ENCODE measurements at regions not wholly inside any gene's neighbourhood (a gene's known extent, or its start where the extent isn't known, plus 50 kb on each side); places are given as distances from the start of the nearest gene placed in this dataset.

- H3F3A ChIP-seq (ENCODE audit: insufficient read depth, low read depth), result no peaks in the 10 kb centered on the region
- no TSS peak for BruUV-seq (replicated peaks)
Observed at GRCh38 chr20:24795436-24795835, 153.6 kb upstream of the CST7 start.

GRCh38 chr20:24796236-24796635 is 152.8 kb upstream of the CST7 start:
- Histone ChIP-seq H2AFZ (no peak overlapping the region), H3K36me3 (ENCODE audit: low read depth) (no peaks in the 10 kb centered on the region), H3K27me3 (ENCODE audit: insufficient read depth, low read depth) (0 out of 2 replicates have a peak, but pooled peaks cover 3% of the 10 kb centered on the region), H3K4me1 (replicated peaks; ENCODE audit: insufficient read depth) (no peaks in the 10 kb centered on the region), H3F3A (ENCODE audit: insufficient read depth, low read depth) (no peaks in the 10 kb centered on the region), H3K4me3 (no peak overlapping the region), H3K9me2 (ENCODE audit: insufficient read depth) (no peaks in the 10 kb centered on the region), H3K79me2 (ENCODE audit: low read depth) (no peaks in the 10 kb centered on the region), H3K4me2 (no peak overlapping the region), H4K20me1 (ENCODE audit: insufficient read depth) (no peaks in the 10 kb centered on the region), H3K27ac (no peak overlapping the region), H3K9me3 (ENCODE audit: insufficient read depth, low read depth) (no peaks in the 10 kb centered on the region)
- no TSS peak for BruUV-seq (replicated peaks)
- intact Hi-C loops (cut with micrococcal nuclease; ENCODE audit: unreplicated experiment), result no loop called here
- no peak for DNase-seq
- TF ChIP-seq EZH2 (IDR thresholded peaks at IDR 0.05; ENCODE audit: low read depth) (no peak), CTCF (conservative IDR thresholded peaks at IDR 0.05) (no peak)
- CTCF ChIA-PET, result no interaction called here
- POLR2A ChIA-PET (ENCODE audit: unreplicated experiment), result no interaction called here

More at GRCh38 chr20:24795436-24795835, 153.6 kb upstream of the CST7 start:
- CTCF ChIA-PET, result no interaction called here
- no peak overlapping the region for H3K4me2 ChIP-seq
- no peak for TF ChIP-seq EZH2 (IDR thresholded peaks at IDR 0.05; ENCODE audit: low read depth)
- TF ChIP-seq CTCF (conservative IDR thresholded peaks at IDR 0.05), result no peak
- no peak overlapping the region for H2AFZ ChIP-seq
- no peaks in the 10 kb centered on the region for H4K20me1 ChIP-seq (ENCODE audit: insufficient read depth)
- no peaks in the 10 kb centered on the region for H3K4me1 ChIP-seq (replicated peaks; ENCODE audit: insufficient read depth)
- no peak for DNase-seq
- H3K79me2 ChIP-seq (ENCODE audit: low read depth), result no peaks in the 10 kb centered on the region
- no peaks in the 10 kb centered on the region for H3K9me3 ChIP-seq (ENCODE audit: insufficient read depth, low read depth)
- H3K4me3 ChIP-seq, result no peak overlapping the region
- H3K9me2 ChIP-seq (ENCODE audit: insufficient read depth), result no peaks in the 10 kb centered on the region
- POLR2A ChIA-PET (ENCODE audit: unreplicated experiment), result no interaction called here
- H3K27ac ChIP-seq, result no peak overlapping the region
- no peaks in the 10 kb centered on the region for H3K36me3 ChIP-seq (ENCODE audit: low read depth)
- intact Hi-C loops (cut with micrococcal nuclease; ENCODE audit: unreplicated experiment), result no loop called here
- 0 out of 2 replicates have a peak, but pooled peaks cover 3% of the 10 kb centered on the region for H3K27me3 ChIP-seq (ENCODE audit: insufficient read depth, low read depth)

- no peaks in the 10 kb centered on the region for H3K4me1 ChIP-seq (replicated peaks; ENCODE audit: insufficient read depth)
- TF ChIP-seq CTCF (conservative IDR thresholded peaks at IDR 0.05) (no peak), EZH2 (IDR thresholded peaks at IDR 0.05; ENCODE audit: low read depth) (no peak)
- BruUV-seq (replicated peaks), result no TSS peak
- no peaks in the 10 kb centered on the region for H3K9me2 ChIP-seq (ENCODE audit: insufficient read depth)
- no peak overlapping the region for H3K4me3 ChIP-seq
- intact Hi-C loops (cut with micrococcal nuclease; ENCODE audit: unreplicated experiment), result no loop called here
- no peaks in the 10 kb centered on the region for H3K9me3 ChIP-seq (ENCODE audit: insufficient read depth, low read depth)
- H3F3A ChIP-seq (ENCODE audit: insufficient read depth, low read depth), result no peaks in the 10 kb centered on the region
- 0 out of 2 replicates have a peak, but pooled peaks cover 3% of the 10 kb centered on the region for H3K27me3 ChIP-seq (ENCODE audit: insufficient read depth, low read depth)
- H3K36me3 ChIP-seq (ENCODE audit: low read depth), result no peaks in the 10 kb centered on the region
- CTCF ChIA-PET, result no interaction called here
- no peak overlapping the region for H3K4me2 ChIP-seq
- no peak overlapping the region for H2AFZ ChIP-seq
- no peaks in the 10 kb centered on the region for H4K20me1 ChIP-seq (ENCODE audit: insufficient read depth)
- no peaks in the 10 kb centered on the region for H3K79me2 ChIP-seq (ENCODE audit: low read depth)
- POLR2A ChIA-PET (ENCODE audit: unreplicated experiment), result no interaction called here
- DNase-seq, result no peak
- no peak overlapping the region for H3K27ac ChIP-seq
Observed at GRCh38 chr20:24797113-24797512, 152.0 kb upstream of the CST7 start.

Data from PC-9 (cell line).